Fibroblast of the aortic adventitia (primary cell): ENCODE measurements at regions not wholly inside any gene's neighbourhood (a gene's known extent, or its start where the extent isn't known, plus 50 kb on each side); places are given as distances from the start of the nearest gene placed in this dataset.

Experiments
- DNase-seq: peaks from one replicate; pipeline ENCODE4 v3.0.0-alpha.2; 2010; ENCODE audit warnings: low read depth
- H3K4me3 ChIP-seq: 2 replicates; pipeline ENCODE4 v1.5.1; 2011; ENCODE audit warnings: low read depth, mild to moderate bottlenecking, control low read depth, low read length, moderate library complexity
- TF ChIP-seq, protein P1 (sequence below): IDR thresholded peaks from 2 replicates; pipeline ENCODE4 v1.5.1; 2011; ENCODE audit warnings: mild to moderate bottlenecking, low read length, control low read depth, inconsistent platforms; ENCODE audit not compliant: insufficient read depth

DNA sequence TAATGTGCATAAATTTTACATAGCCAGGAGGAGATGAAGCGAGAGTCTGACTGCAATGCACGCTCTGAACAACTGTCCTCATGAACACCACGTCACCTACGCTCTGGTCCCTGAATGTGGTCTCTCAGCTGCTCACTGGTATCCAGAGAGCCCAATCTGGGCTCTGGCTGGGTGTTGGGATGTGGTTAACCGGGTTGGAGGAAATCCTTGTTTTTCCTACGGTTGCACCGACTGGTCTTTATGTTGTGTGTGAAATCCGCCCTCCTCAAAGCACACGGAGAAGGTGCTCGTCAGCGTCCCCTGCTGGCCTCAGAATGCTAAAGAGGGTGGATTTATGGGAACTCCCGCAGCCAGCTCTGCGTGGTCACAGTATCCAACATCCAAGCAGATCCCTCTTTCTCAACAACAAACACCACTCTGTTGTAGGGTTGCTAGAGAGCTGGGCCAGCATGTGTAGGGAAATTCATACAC, 51.8 kb upstream of the FAM89A start:
- DNase-seq: peak; percentile 14
- TF ChIP-seq, protein P1, sequence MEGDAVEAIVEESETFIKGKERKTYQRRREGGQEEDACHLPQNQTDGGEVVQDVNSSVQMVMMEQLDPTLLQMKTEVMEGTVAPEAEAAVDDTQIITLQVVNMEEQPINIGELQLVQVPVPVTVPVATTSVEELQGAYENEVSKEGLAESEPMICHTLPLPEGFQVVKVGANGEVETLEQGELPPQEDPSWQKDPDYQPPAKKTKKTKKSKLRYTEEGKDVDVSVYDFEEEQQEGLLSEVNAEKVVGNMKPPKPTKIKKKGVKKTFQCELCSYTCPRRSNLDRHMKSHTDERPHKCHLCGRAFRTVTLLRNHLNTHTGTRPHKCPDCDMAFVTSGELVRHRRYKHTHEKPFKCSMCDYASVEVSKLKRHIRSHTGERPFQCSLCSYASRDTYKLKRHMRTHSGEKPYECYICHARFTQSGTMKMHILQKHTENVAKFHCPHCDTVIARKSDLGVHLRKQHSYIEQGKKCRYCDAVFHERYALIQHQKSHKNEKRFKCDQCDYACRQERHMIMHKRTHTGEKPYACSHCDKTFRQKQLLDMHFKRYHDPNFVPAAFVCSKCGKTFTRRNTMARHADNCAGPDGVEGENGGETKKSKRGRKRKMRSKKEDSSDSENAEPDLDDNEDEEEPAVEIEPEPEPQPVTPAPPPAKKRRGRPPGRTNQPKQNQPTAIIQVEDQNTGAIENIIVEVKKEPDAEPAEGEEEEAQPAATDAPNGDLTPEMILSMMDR: peak; percentile 57
- no peak overlapping the region for H3K4me3 ChIP-seq

DNA sequence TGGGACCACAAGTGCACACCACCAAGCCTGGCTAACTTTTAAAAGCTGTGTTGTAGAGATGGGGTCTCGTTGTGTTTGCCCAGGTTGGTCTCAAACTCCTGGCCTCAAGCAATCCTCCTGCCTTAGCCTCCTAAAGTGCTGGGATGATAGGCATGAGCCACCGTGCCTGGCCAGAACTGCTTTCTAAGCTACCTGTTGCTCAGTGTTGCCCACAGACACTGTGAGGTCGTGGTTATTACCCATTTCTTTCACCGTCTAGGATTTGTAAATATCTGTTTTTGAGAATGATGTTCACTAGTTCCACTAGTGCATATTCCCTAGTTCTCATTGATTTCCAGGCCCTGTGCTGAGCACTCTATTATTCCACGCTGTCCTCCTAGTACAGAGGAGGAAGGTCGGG, 51.4 kb upstream of the FAM89A start:
- DNase-seq: no peak
- H3K4me3 ChIP-seq: no peak overlapping the region
- TF ChIP-seq, protein P1: no peak
